Natural killer cell (primary cell): ENCODE measurements at regions not wholly inside any gene's neighbourhood (a gene's known extent, or its start where the extent isn't known, plus 50 kb on each side); places are given as distances from the start of the nearest gene placed in this dataset.

Source experiments
- ATAC-seq, 3 donors: fragments of 150-1000 bp in 2 of 3; fragments of 200-7000 bp in 1 of 3; cut with Tn5 transposase; 1 replicate in 1 of 3; 2 replicates in 2 of 3; pipeline ENCODE4 v1.10.0; 2021; ENCODE audit warnings: mild to moderate bottlenecking in 2 of 3, moderate library complexity in 2 of 3
- DNase-seq, 2 donors: peaks; one replicate each; pipeline versions ENCODE4 v3.0.0 to v3.0.0-alpha.2; 2013 to 2021; ENCODE audit warnings: mixed read lengths in 1 of 2
- H3K27ac ChIP-seq: one replicate; pipeline ENCODE4 v1.5.1; 2013; ENCODE audit warnings: mild to moderate bottlenecking, low read length
- H3K27me3 ChIP-seq: one replicate; pipeline ENCODE4 v1.6.1; 2013; ENCODE audit warnings: low read length; ENCODE audit not compliant: control insufficient read depth, insufficient read depth
- H3K36me3 ChIP-seq: one replicate; pipeline ENCODE4 v1.6.1; 2013; ENCODE audit warnings: low read length; ENCODE audit not compliant: control insufficient read depth, insufficient read depth
- H3K4me1 ChIP-seq: one replicate; pipeline ENCODE4 v1.6.1; 2013; ENCODE audit warnings: low read length; ENCODE audit not compliant: control insufficient read depth, insufficient read depth
- H3K4me3 ChIP-seq: one replicate; pipeline ENCODE4 v1.5.1; 2013; ENCODE audit warnings: low read length
- H3K9me3 ChIP-seq: one replicate; pipeline ENCODE4 v1.6.1; 2013; ENCODE audit warnings: low read length; ENCODE audit not compliant: control insufficient read depth, insufficient read depth
- H3K27ac Mint-ChIP-seq, 2 donors: one replicate each; pipeline ENCODE4 v1.8.0; 2022; ENCODE audit warnings: mild to moderate bottlenecking in 2 of 2, mixed read lengths in 2 of 2, moderate library complexity in 1 of 2
- H3K27me3 Mint-ChIP-seq, 2 donors: one replicate each; pipeline ENCODE4 v1.8.0; 2022; ENCODE audit warnings: low read depth in 2 of 2, mixed read lengths in 2 of 2
- H3K36me3 Mint-ChIP-seq: one replicate; pipeline ENCODE4 v1.8.0; 2022; ENCODE audit warnings: mixed read lengths
- H3K4me1 Mint-ChIP-seq, 2 donors: one replicate each; pipeline ENCODE4 v1.8.0; 2022; ENCODE audit warnings: mixed read lengths in 2 of 2
- H3K4me3 Mint-ChIP-seq: one replicate; pipeline ENCODE4 v1.8.0; 2022; ENCODE audit warnings: mild to moderate bottlenecking, moderate library complexity, mixed read lengths
- H3K9me3 Mint-ChIP-seq, 2 donors: one replicate each; pipeline ENCODE4 v1.8.0; 2022; ENCODE audit warnings: mixed read lengths in 2 of 2
- CTCF ChIP-seq: fragments of 200-600 bp; IDR thresholded peaks from one replicate; pipeline ENCODE4 v1.8.0; 2022; ENCODE audit warnings: antibody characterized with exemption
- WGBS: methylation state at CpG from one replicate; pipeline ENCODE4 v1.1.7; 2013; ENCODE audit warnings: missing lambda C conversion rate; ENCODE audit not compliant: insufficient coverage; 5-methylcytosine and 5-hydroxymethylcytosine counted together
- intact Hi-C: fragments of 100-400 bp; cut with micrococcal nuclease; formaldehyde crosslinking; loops from one replicate; pipeline ENCODE4 v1.14.2; 2022

GRCh38 chr6:151683381-151683780, 124.1 kb upstream of the ESR1 start:
- peaks cover 0 to 8% of the 10 kb centered on the region in 2 donors for H3K27me3 Mint-ChIP-seq
- H3K27ac Mint-ChIP-seq, result no peak overlapping the region
- intact Hi-C loops, result no loop called here
- ATAC-seq (no peak), DNase-seq (no peak)
- peaks cover 4% of the 10 kb centered on the region for H3K4me1 ChIP-seq
- no peak overlapping the region for H3K27ac ChIP-seq
- no peaks in the 10 kb centered on the region for H3K4me1 Mint-ChIP-seq
- H3K4me3 Mint-ChIP-seq, result no peak overlapping the region
- H3K36me3 Mint-ChIP-seq, result no peaks in the 10 kb centered on the region
- H3K36me3 ChIP-seq, result no peaks in the 10 kb centered on the region
- no peak overlapping the region for H3K4me3 ChIP-seq
- no peaks in the 10 kb centered on the region for H3K9me3 ChIP-seq
- no peaks in the 10 kb centered on the region for H3K27me3 ChIP-seq
- WGBS, result 100% methylated on average over 1 of the region's 1 CpG
- TF ChIP-seq CTCF, result no peak
- no peaks in the 10 kb centered on the region for H3K9me3 Mint-ChIP-seq

GRCh38 chr6:151689499-151690201, 117.8 kb upstream of the ESR1 start:
- H3K36me3 ChIP-seq, result no peaks in the 10 kb centered on the region
- no peak for ATAC-seq
- H3K27me3 ChIP-seq, result no peaks in the 10 kb centered on the region
- no peak overlapping the region for H3K27ac ChIP-seq
- Mint-ChIP-seq H3K27me3 (no peaks in the 10 kb centered on the region), H3K4me1 (peaks cover 14 to 18% of the 10 kb centered on the region in 2 donors), H3K9me3 (no peaks in the 10 kb centered on the region), H3K27ac (peak overlapping the region in 1 of 2 donors; percentile 76), H3K4me3 (no peak overlapping the region), H3K36me3 (no peaks in the 10 kb centered on the region)
- TF ChIP-seq CTCF, result no peak
- no peaks in the 10 kb centered on the region for H3K9me3 ChIP-seq
- H3K4me3 ChIP-seq, result no peak overlapping the region
- no peak for DNase-seq
- peaks cover 4% of the 10 kb centered on the region for H3K4me1 ChIP-seq
- intact Hi-C loops, result no loop called here
- 88% methylated on average over 4 of the region's 5 CpGs for WGBS

- H3K4me3 ChIP-seq, result no peak overlapping the region
- no peaks in the 10 kb centered on the region for H3K9me3 ChIP-seq
- peak overlapping the region; percentile 48 to 76 for H3K27ac Mint-ChIP-seq
- no peak for TF ChIP-seq CTCF
- peaks cover 14 to 18% of the 10 kb centered on the region in 2 donors for H3K4me1 Mint-ChIP-seq
- no peak overlapping the region for H3K27ac ChIP-seq
- no peaks in the 10 kb centered on the region for H3K27me3 Mint-ChIP-seq
- WGBS, result 13% methylated on average over 3 of the region's 4 CpGs
- no peaks in the 10 kb centered on the region for H3K36me3 Mint-ChIP-seq
- H3K4me3 Mint-ChIP-seq, result peak overlapping the region; percentile 67
- intact Hi-C loops, result no loop called here
- peaks cover 4% of the 10 kb centered on the region for H3K4me1 ChIP-seq
- ATAC-seq (no peak), DNase-seq (peak in 1 of 2 donors; percentile 65)
- no peaks in the 10 kb centered on the region for H3K36me3 ChIP-seq
- no peaks in the 10 kb centered on the region for H3K9me3 Mint-ChIP-seq
- H3K27me3 ChIP-seq, result no peaks in the 10 kb centered on the region
Measured at GRCh38 chr6:151690303-151690702, 117.2 kb upstream of the ESR1 start.
